ENCODE measurements at regions not wholly inside any gene's neighbourhood (a gene's known extent, or its start where the extent isn't known, plus 50 kb on each side); places are given as distances from the start of the nearest gene placed in this dataset.
"Not testable (repeated sequence)": the region's sequence is repeated elsewhere in the genome, so short reads cannot be mapped to it uniquely, and the experiment has no call there.

DNA sequence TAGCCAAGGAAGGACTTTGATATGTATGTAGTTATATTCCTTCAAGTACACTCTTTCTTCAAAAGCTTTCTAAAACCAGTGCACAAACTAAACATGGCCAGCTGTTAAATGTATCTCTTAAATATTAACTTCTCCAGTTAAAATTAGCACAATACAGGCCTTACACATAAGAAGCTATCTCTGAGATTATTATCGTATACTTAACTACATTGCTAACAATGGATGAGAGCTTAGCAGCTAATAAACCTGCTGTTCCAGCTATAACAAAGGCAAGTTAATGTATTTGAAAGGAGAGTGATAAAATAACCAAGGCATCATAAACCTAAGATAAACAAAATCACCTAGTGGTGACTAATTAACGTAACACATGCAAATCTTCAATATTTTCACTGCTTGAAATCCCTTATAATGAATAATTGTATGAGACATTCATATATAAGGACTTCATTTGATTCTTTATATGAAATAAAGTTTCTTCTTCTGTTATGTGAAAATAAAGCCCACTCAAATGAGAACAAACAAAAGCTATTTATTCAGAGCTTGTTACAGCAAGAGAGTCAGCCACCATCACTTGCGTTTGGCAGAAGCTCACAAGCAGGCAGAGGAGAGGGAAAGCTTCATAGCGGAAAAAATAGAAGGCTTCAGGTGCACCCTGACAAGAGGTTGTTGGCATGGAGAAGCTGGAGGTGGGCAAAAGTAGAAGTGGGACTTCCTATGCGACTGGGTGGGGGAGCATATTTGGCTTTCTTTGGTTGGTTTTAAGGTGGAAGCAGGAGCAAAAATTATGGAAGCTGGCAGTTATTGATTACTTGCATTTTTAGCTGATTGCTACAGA, 274.1 kb upstream of the CHRM3 start:
- no peak for ATAC-seq (replicated peaks in 1 of 2)
- no peaks in the 10 kb centered on the region for H3K36me3 Mint-ChIP-seq (ENCODE audit: insufficient read depth in 2 of 2)
- H3K27me3 Mint-ChIP-seq (ENCODE audit: low read depth) = no peaks in the 10 kb centered on the region
- H3K4me3 Mint-ChIP-seq = no peak overlapping the region
- H3K9me3 Mint-ChIP-seq = peaks cover 2 to 4% of the 10 kb centered on the region in 2 donors
- no peak for DNase-seq
- no peak overlapping the region for H3K27ac Mint-ChIP-seq
- H3K4me1 Mint-ChIP-seq (ENCODE audit: low read depth) = no peaks in the 10 kb centered on the region

- no peak overlapping the region for H3K27ac Mint-ChIP-seq
- no peak overlapping the region for H3K4me3 Mint-ChIP-seq
- H3K4me1 Mint-ChIP-seq (ENCODE audit: low read depth) = no peaks in the 10 kb centered on the region
- peaks cover 6 to 7% of the 10 kb centered on the region in 2 donors for H3K9me3 Mint-ChIP-seq
- no peaks in the 10 kb centered on the region for H3K36me3 Mint-ChIP-seq (ENCODE audit: insufficient read depth in 2 of 2)
- no peaks in the 10 kb centered on the region for H3K27me3 Mint-ChIP-seq (ENCODE audit: low read depth)
- ATAC-seq (replicated peaks in 1 of 2) = no peak
- no peak for DNase-seq
Observed at GRCh38 chr1:239107676-239108075, 278.7 kb upstream of the CHRM3 start.

GRCh38 chr1:239106689-239107088, 279.7 kb upstream of the CHRM3 start:
- not testable (repeated sequence) for H3K27me3 Mint-ChIP-seq (ENCODE audit: low read depth); DNase-seq; H3K4me1 Mint-ChIP-seq (ENCODE audit: low read depth); H3K9me3 Mint-ChIP-seq; ATAC-seq (replicated peaks in 1 of 2); H3K36me3 Mint-ChIP-seq (ENCODE audit: insufficient read depth in 2 of 2); H3K27ac Mint-ChIP-seq; H3K4me3 Mint-ChIP-seq

- Mint-ChIP-seq H3K4me3 (no peak overlapping the region), H3K27ac (no peak overlapping the region), H3K36me3 (ENCODE audit: insufficient read depth in 2 of 2) (no peaks in the 10 kb centered on the region), H3K9me3 (peaks cover 0 to 3% of the 10 kb centered on the region in 2 donors), H3K4me1 (ENCODE audit: low read depth) (no peaks in the 10 kb centered on the region), H3K27me3 (ENCODE audit: low read depth) (no peaks in the 10 kb centered on the region)
- ATAC-seq (replicated peaks in 1 of 2) (no peak), DNase-seq (no peak)
Observed at GRCh38 chr1:239098400-239099037, 287.8 kb upstream of the CHRM3 start.

- ATAC-seq (replicated peaks in 1 of 2) = no peak
- Mint-ChIP-seq H3K4me3 (no peak overlapping the region), H3K4me1 (ENCODE audit: low read depth) (no peaks in the 10 kb centered on the region), H3K9me3 (peaks cover 0 to 3% of the 10 kb centered on the region in 2 donors), H3K36me3 (ENCODE audit: insufficient read depth in 2 of 2) (no peaks in the 10 kb centered on the region), H3K27me3 (ENCODE audit: low read depth) (no peaks in the 10 kb centered on the region), H3K27ac (no peak overlapping the region)
- DNase-seq = no peak
Observed at GRCh38 chr1:239091537-239091936, 294.8 kb upstream of the CHRM3 start.

GRCh38 chr1:239084459-239085080, 301.8 kb upstream of the CHRM3 start:
- Mint-ChIP-seq H3K36me3 (ENCODE audit: insufficient read depth in 2 of 2) (no peaks in the 10 kb centered on the region), H3K4me1 (ENCODE audit: low read depth) (no peaks in the 10 kb centered on the region), H3K9me3 (peaks cover 12 to 14% of the 10 kb centered on the region in 2 donors), H3K4me3 (no peak overlapping the region), H3K27ac (no peak overlapping the region), H3K27me3 (ENCODE audit: low read depth) (no peaks in the 10 kb centered on the region)
- ATAC-seq (replicated peaks in 1 of 2) (no peak), DNase-seq (no peak)

- not testable (repeated sequence) for H3K4me3 Mint-ChIP-seq; H3K4me1 Mint-ChIP-seq (ENCODE audit: low read depth); H3K27ac Mint-ChIP-seq; H3K36me3 Mint-ChIP-seq (ENCODE audit: insufficient read depth in 2 of 2); H3K27me3 Mint-ChIP-seq (ENCODE audit: low read depth); DNase-seq; ATAC-seq (replicated peaks in 1 of 2)
- peaks cover 15 to 16% of the 10 kb centered on the region in 2 donors for H3K9me3 Mint-ChIP-seq
Observed at GRCh38 chr1:239081947-239082346, 304.4 kb upstream of the CHRM3 start.

- no peak for ATAC-seq (replicated peaks in 1 of 2)
- no peaks in the 10 kb centered on the region for H3K27me3 Mint-ChIP-seq (ENCODE audit: low read depth)
- H3K36me3 Mint-ChIP-seq (ENCODE audit: insufficient read depth in 2 of 2) = peaks cover 0 to 1% of the 10 kb centered on the region in 2 donors
- no peak overlapping the region for H3K4me3 Mint-ChIP-seq
- peaks cover 0 to 3% of the 10 kb centered on the region in 2 donors for H3K9me3 Mint-ChIP-seq
- no peaks in the 10 kb centered on the region for H3K4me1 Mint-ChIP-seq (ENCODE audit: low read depth)
- H3K27ac Mint-ChIP-seq = no peak overlapping the region
- DNase-seq = no peak
Observed at GRCh38 chr1:239067480-239067879, 318.9 kb upstream of the CHRM3 start.

GRCh38 chr1:239067058-239067457, 319.3 kb upstream of the CHRM3 start:
- Mint-ChIP-seq H3K27ac (no peak overlapping the region), H3K4me3 (no peak overlapping the region), H3K27me3 (ENCODE audit: low read depth) (no peaks in the 10 kb centered on the region), H3K36me3 (ENCODE audit: insufficient read depth in 2 of 2) (no peaks in the 10 kb centered on the region), H3K9me3 (peaks cover 0 to 3% of the 10 kb centered on the region in 2 donors), H3K4me1 (ENCODE audit: low read depth) (no peaks in the 10 kb centered on the region)
- no peak for DNase-seq
- ATAC-seq (replicated peaks in 1 of 2) = no peak

GRCh38 chr1:239061770-239062169, 324.6 kb upstream of the CHRM3 start:
- H3K9me3 Mint-ChIP-seq = peaks cover 3 to 9% of the 10 kb centered on the region in 2 donors
- H3K36me3 Mint-ChIP-seq (ENCODE audit: insufficient read depth in 2 of 2) = no peaks in the 10 kb centered on the region
- DNase-seq = no peak
- H3K27ac Mint-ChIP-seq = no peak overlapping the region
- H3K4me1 Mint-ChIP-seq (ENCODE audit: low read depth) = no peaks in the 10 kb centered on the region
- H3K27me3 Mint-ChIP-seq (ENCODE audit: low read depth) = no peaks in the 10 kb centered on the region
- H3K4me3 Mint-ChIP-seq = no peak overlapping the region
- ATAC-seq (replicated peaks in 1 of 2) = no peak

- DNase-seq = no peak
Observed at GRCh38 chr1:239058190-239058589, 328.2 kb upstream of the CHRM3 start.

GRCh38 chr1:239056940-239057339, 329.4 kb upstream of the CHRM3 start:
- no peak for DNase-seq
- no peak for ATAC-seq (replicated peaks in 1 of 2)

More at GRCh38 chr1:239058190-239058589, 328.2 kb upstream of the CHRM3 start:
- Mint-ChIP-seq H3K9me3 (peaks cover 5 to 14% of the 10 kb centered on the region in 2 donors), H3K4me3 (no peak overlapping the region), H3K27me3 (ENCODE audit: low read depth) (no peaks in the 10 kb centered on the region), H3K27ac (no peak overlapping the region), H3K4me1 (ENCODE audit: low read depth) (no peaks in the 10 kb centered on the region), H3K36me3 (ENCODE audit: insufficient read depth in 2 of 2) (peaks cover 0 to 3% of the 10 kb centered on the region in 2 donors)
- no peak for ATAC-seq (replicated peaks in 1 of 2)

GRCh38 chr1:239053279-239053678, 333.1 kb upstream of the CHRM3 start:
- Mint-ChIP-seq H3K27ac (no peak overlapping the region), H3K4me3 (no peak overlapping the region), H3K36me3 (ENCODE audit: insufficient read depth in 2 of 2) (peaks cover 0 to 3% of the 10 kb centered on the region in 2 donors), H3K9me3 (peaks cover 3 to 9% of the 10 kb centered on the region in 2 donors), H3K4me1 (ENCODE audit: low read depth) (no peaks in the 10 kb centered on the region), H3K27me3 (ENCODE audit: low read depth) (no peaks in the 10 kb centered on the region)
- DNase-seq = no peak
- ATAC-seq (replicated peaks in 1 of 2) = no peak

More at GRCh38 chr1:239056940-239057339, 329.4 kb upstream of the CHRM3 start:
- H3K4me1 Mint-ChIP-seq (ENCODE audit: low read depth) = no peaks in the 10 kb centered on the region
- no peak overlapping the region for H3K4me3 Mint-ChIP-seq
- H3K9me3 Mint-ChIP-seq = peaks cover 5 to 14% of the 10 kb centered on the region in 2 donors
- no peak overlapping the region for H3K27ac Mint-ChIP-seq
- no peaks in the 10 kb centered on the region for H3K27me3 Mint-ChIP-seq (ENCODE audit: low read depth)
- peaks cover 0 to 3% of the 10 kb centered on the region in 2 donors for H3K36me3 Mint-ChIP-seq (ENCODE audit: insufficient read depth in 2 of 2)

Measured in activated T-cell treated with anti-CD3 and anti-CD28 coated beads, Interleukin-2, amount 50 U/mL, for 72 hours (primary cell).